Mesendoderm (in vitro differentiated cells): ENCODE measurements at regions not wholly inside any gene's neighbourhood (a gene's known extent, or its start where the extent isn't known, plus 50 kb on each side); places are given as distances from the start of the nearest gene placed in this dataset.

Experiments
- DNase-seq: peaks from one replicate; pipeline ENCODE4 v3.0.0; 2013
- H2AK5ac ChIP-seq: 2 replicates; pipeline ENCODE4 v1.6.1; 2013; ENCODE audit warnings: low read length, inconsistent platforms
- H2BK120ac ChIP-seq: 2 replicates; pipeline ENCODE4 v1.6.1; 2013; ENCODE audit warnings: low read depth, mild to moderate bottlenecking, low read length, moderate library complexity, mixed read lengths
- H2BK15ac ChIP-seq: replicated peaks from 2 replicates; pipeline ENCODE4 v1.6.1; 2013; ENCODE audit warnings: low read depth, mild to moderate bottlenecking, moderate library complexity
- H2BK5ac ChIP-seq: 2 replicates; pipeline ENCODE4 v1.6.1; 2013; ENCODE audit warnings: low read length, inconsistent platforms
- H3K18ac ChIP-seq: 2 replicates; pipeline ENCODE4 v1.6.1; 2013; ENCODE audit warnings: mild to moderate bottlenecking, low read length, mixed read lengths
- H3K23ac ChIP-seq: one replicate; pipeline ENCODE4 v1.6.1; 2013; ENCODE audit warnings: low read length
- H3K27ac ChIP-seq: 2 replicates; pipeline ENCODE4 v1.5.1; 2013; ENCODE audit warnings: low read depth, mild to moderate bottlenecking, inconsistent platforms, low read length, moderate library complexity
- H3K27me3 ChIP-seq: 2 replicates; pipeline ENCODE4 v1.6.1; 2013; ENCODE audit warnings: low read length, control low read depth, mild to moderate bottlenecking, inconsistent platforms; ENCODE audit not compliant: insufficient read depth, poor library complexity
- H3K36me3 ChIP-seq: 2 replicates; pipeline ENCODE4 v1.6.1; 2013; ENCODE audit warnings: low read length, inconsistent platforms; ENCODE audit not compliant: control insufficient read depth, insufficient read depth
- H3K4ac ChIP-seq: one replicate; pipeline ENCODE4 v1.6.1; 2013; ENCODE audit warnings: low read depth, mild to moderate bottlenecking, low read length, moderate library complexity
- H3K4me1 ChIP-seq: 2 replicates; pipeline ENCODE4 v1.6.1; 2013; ENCODE audit warnings: low read depth, low read length, inconsistent platforms; ENCODE audit not compliant: control insufficient read depth
- H3K4me2 ChIP-seq: 2 replicates; pipeline ENCODE4 v1.6.1; 2013; ENCODE audit warnings: low read length
- H3K4me3 ChIP-seq: 2 replicates; pipeline ENCODE4 v1.5.1; 2013; ENCODE audit warnings: mild to moderate bottlenecking, low read length
- H3K56ac ChIP-seq: one replicate; pipeline ENCODE4 v1.6.1; 2013; ENCODE audit warnings: low read length
- H3K79me1 ChIP-seq: 2 replicates; pipeline ENCODE4 v1.6.1; 2013; ENCODE audit warnings: low read length, inconsistent platforms
- H3K79me2 ChIP-seq: 2 replicates; pipeline ENCODE4 v1.6.1; 2013; ENCODE audit warnings: mild to moderate bottlenecking, low read length; ENCODE audit not compliant: control insufficient read depth, insufficient read depth
- H3K9ac ChIP-seq: 2 replicates; pipeline ENCODE4 v1.6.1; 2013; ENCODE audit warnings: low read length, inconsistent platforms
- H4K5ac ChIP-seq: one replicate; pipeline ENCODE4 v1.6.1; 2013; ENCODE audit warnings: low read length
- H4K8ac ChIP-seq: one replicate; pipeline ENCODE4 v1.6.1; 2013; ENCODE audit warnings: low read depth, mild to moderate bottlenecking, control low read depth, low read length, moderate library complexity
- WGBS: extraction: QIAGEN DNeasy Blood & Tissue Kit; methylation state at CpG from one replicate; pipeline ENCODE4 v1.1.7; 2013; ENCODE audit warnings: low lambda C conversion rate, missing lambda C conversion rate; ENCODE audit not compliant: insufficient coverage; ENCODE audit errors: extremely low coverage; 5-methylcytosine and 5-hydroxymethylcytosine counted together

DNA sequence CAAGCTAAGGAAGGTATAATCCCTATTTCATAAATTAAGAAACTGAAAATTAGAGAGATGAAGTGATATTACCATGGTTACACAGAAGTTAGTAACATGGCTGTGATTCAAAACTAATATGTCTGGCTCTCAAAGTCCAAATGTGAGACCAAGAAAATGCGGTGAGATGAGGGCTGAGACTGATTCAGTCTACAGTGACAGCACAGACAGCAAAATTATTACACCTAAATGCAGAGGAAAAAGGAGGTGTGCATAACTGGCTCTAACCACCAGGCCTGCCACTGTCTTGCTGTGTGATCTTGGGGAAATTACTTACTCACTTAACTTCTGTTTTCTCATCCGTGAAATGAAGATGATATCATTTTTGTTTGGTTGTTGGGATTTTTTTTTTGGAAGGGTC lies 270.0 kb upstream of the SOX9 start:
- Histone ChIP-seq H3K79me1 (no peaks in the 10 kb centered on the region), H3K27me3 (no peaks in the 10 kb centered on the region), H3K4ac (no peak overlapping the region), H3K18ac (no peak overlapping the region), H3K36me3 (no peaks in the 10 kb centered on the region), H3K56ac (no peak overlapping the region), H2BK15ac (no peak overlapping the region), H4K8ac (no peak overlapping the region), H3K23ac (no peak overlapping the region), H3K4me2 (no peak overlapping the region), H3K27ac (no peak overlapping the region), H3K79me2 (no peaks in the 10 kb centered on the region), H3K9ac (no peak overlapping the region), H3K4me1 (no peaks in the 10 kb centered on the region), H2BK120ac (no peak overlapping the region), H2BK5ac (no peak overlapping the region), H2AK5ac (no peak overlapping the region), H3K4me3 (no peak overlapping the region), H4K5ac (no peak overlapping the region)
- no CpG with 5 or more reads among the region's 2 CpGs for WGBS
- no peak for DNase-seq

DNA sequence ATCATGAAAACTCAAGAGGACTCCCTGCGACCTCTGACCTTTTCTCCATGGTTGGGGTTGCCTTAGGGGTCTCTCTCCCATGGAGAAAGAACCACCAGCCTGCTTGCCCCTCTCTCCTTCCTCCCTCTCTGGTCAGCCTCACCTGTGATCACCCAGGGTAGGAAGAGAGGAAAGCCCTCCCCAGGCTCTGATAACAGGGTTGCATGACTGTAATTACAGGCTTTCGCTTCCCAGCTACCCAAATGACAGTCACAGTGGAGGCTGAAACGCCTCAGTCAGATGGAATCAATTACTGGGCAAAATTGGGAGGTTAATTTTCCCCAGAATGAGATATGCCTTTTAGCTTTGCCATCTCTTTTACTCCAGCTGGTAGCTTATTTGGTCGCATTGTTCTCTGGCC lies 265.8 kb upstream of the SOX9 start:
- Histone ChIP-seq H3K9ac (no peak overlapping the region), H2BK120ac (no peak overlapping the region), H3K36me3 (no peaks in the 10 kb centered on the region), H3K56ac (no peak overlapping the region), H3K4me2 (no peak overlapping the region), H2BK5ac (no peak overlapping the region), H3K4me3 (no peak overlapping the region), H2BK15ac (no peak overlapping the region), H3K79me1 (no peaks in the 10 kb centered on the region), H2AK5ac (no peak overlapping the region), H4K8ac (peak overlapping the region; percentile 65), H3K27ac (no peak overlapping the region), H4K5ac (no peak overlapping the region), H3K23ac (no peak overlapping the region), H3K4ac (no peak overlapping the region), H3K79me2 (no peaks in the 10 kb centered on the region), H3K4me1 (no peaks in the 10 kb centered on the region), H3K27me3 (no peaks in the 10 kb centered on the region), H3K18ac (no peak overlapping the region)
- WGBS, result no CpG with 5 or more reads among the region's 4 CpGs
- peak; percentile 44 for DNase-seq

DNA sequence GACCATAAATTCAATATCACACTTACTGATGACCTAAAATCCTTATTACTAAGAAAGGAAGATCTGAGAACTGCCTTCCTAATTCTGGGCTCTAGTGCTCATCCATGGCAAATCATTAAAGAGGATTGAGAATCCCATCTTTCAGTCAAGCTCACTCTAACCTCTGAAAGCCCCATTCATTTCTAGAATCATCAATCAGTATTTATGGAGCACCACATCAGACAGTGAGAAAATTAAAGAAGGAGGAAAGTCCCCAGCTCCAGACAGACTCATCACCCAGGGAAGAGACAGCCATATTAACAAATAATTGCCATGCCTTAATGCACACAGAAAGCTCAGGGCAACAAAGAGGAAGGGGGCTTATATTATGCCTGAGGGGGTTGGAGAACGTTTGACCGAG lies 256.1 kb upstream of the SOX9 start:
- Histone ChIP-seq H2BK5ac (no peak overlapping the region), H3K9ac (no peak overlapping the region), H3K79me1 (no peaks in the 10 kb centered on the region), H3K79me2 (no peaks in the 10 kb centered on the region), H3K4me3 (no peak overlapping the region), H4K5ac (no peak overlapping the region), H2BK15ac (no peak overlapping the region), H2BK120ac (no peak overlapping the region), H3K23ac (no peak overlapping the region), H3K4me1 (no peaks in the 10 kb centered on the region), H3K27ac (no peak overlapping the region), H3K4ac (no peak overlapping the region), H2AK5ac (no peak overlapping the region), H3K36me3 (no peaks in the 10 kb centered on the region), H3K56ac (no peak overlapping the region), H3K27me3 (no peaks in the 10 kb centered on the region), H3K18ac (no peak overlapping the region), H4K8ac (no peak overlapping the region), H3K4me2 (no peak overlapping the region)
- no CpG with 5 or more reads among the region's 2 CpGs for WGBS
- no peak for DNase-seq

DNA sequence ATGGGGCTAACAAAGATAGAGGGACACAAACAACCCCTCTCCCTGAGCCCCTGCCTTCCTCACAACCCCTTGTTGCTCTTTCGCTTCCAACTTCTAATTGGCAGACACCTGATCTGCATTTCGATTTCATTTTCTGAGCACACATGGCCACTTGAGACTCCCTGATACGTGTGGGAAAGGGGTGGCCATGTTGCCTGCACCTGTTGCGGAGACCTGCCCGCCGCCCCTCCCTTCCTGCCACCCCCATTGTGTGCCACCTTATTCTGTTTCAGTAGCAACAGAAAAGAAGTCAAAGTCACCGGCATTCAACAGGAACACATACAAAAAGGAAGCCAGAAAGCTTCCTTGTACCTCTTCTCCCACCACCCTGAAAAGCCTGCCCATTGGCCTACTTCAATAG lies 254.7 kb upstream of the SOX9 start:
- H3K18ac ChIP-seq, result no peak overlapping the region
- no peak overlapping the region for H4K5ac ChIP-seq
- no peak overlapping the region for H3K27ac ChIP-seq
- H2BK5ac ChIP-seq, result no peak overlapping the region
- no peak overlapping the region for H3K4ac ChIP-seq
- no peak for DNase-seq
- H3K4me2 ChIP-seq, result no peak overlapping the region
- H3K4me1 ChIP-seq, result no peaks in the 10 kb centered on the region
- no peaks in the 10 kb centered on the region for H3K36me3 ChIP-seq
- no peak overlapping the region for H3K56ac ChIP-seq
- WGBS, result no CpG with 5 or more reads among the region's 7 CpGs
- H2AK5ac ChIP-seq, result no peak overlapping the region
- H3K4me3 ChIP-seq, result no peak overlapping the region
- no peaks in the 10 kb centered on the region for H3K27me3 ChIP-seq
- no peak overlapping the region for H3K9ac ChIP-seq
- H3K79me2 ChIP-seq, result no peaks in the 10 kb centered on the region
- H4K8ac ChIP-seq, result no peak overlapping the region
- no peak overlapping the region for H2BK120ac ChIP-seq
- no peak overlapping the region for H3K23ac ChIP-seq
- H2BK15ac ChIP-seq, result no peak overlapping the region
- H3K79me1 ChIP-seq, result no peaks in the 10 kb centered on the region

DNA sequence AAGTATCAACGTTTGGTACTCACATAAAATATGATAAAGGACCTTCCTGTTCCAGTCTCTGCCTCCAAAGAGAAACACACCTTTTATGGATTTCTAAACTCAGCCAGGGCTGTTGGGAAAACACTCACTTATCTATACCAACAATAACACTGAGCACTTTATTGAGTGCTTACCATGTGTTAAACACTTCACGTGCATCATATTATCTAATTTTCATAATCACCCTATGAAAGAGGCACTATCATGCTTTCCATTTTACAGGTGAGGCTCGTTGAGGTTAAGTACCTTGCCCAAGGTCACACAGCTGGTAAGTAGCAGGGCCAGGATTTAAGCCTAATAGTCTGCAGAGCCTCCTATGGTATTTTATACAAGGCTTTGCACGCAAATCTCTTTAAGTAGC lies 251.5 kb upstream of the SOX9 start:
- Histone ChIP-seq H2BK120ac (no peak overlapping the region), H3K18ac (no peak overlapping the region), H4K5ac (no peak overlapping the region), H3K9ac (no peak overlapping the region), H3K27me3 (no peaks in the 10 kb centered on the region), H3K36me3 (no peaks in the 10 kb centered on the region), H3K79me2 (no peaks in the 10 kb centered on the region), H3K4me3 (no peak overlapping the region), H2AK5ac (no peak overlapping the region), H3K23ac (no peak overlapping the region), H3K56ac (no peak overlapping the region), H4K8ac (no peak overlapping the region), H2BK5ac (no peak overlapping the region), H3K4me2 (no peak overlapping the region), H3K79me1 (no peaks in the 10 kb centered on the region), H2BK15ac (no peak overlapping the region), H3K27ac (no peak overlapping the region), H3K4me1 (no peaks in the 10 kb centered on the region), H3K4ac (no peak overlapping the region)
- no peak for DNase-seq
- no CpG with 5 or more reads among the region's 4 CpGs for WGBS

DNA sequence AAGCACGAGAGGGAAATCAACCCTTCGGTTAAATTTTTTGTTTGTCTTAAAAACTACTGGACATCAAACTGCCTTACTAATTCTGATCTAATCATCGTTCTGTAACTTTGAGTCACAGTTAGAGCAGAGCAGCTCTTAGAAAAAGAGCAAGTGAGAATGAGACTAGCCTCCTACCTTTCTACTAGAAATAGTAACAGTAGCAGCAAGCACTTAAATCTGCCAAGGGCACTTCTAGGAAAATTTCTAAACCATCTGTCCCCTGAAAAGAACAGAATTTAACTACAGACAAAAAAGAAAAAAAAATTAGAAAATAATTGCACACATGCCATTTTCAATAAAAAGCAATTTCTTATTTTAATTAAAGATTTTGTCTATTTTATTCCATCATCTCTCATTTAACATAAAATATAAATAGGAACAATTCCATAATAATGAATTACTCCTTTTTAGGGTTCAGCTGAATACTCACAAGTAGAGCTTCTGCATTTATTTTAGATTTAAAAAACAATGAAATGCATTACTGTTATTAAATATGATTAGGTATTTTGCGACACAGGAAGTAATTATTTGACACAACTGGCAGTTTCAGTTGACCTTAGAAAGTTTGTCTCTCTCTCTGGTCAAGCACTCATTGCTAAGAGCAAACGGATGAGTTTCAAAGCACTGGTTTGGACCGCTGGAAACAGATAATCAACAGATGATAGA lies 250.8 kb upstream of the SOX9 start:
- no peak overlapping the region for H3K23ac ChIP-seq
- H3K27me3 ChIP-seq, result no peaks in the 10 kb centered on the region
- no peaks in the 10 kb centered on the region for H3K4me1 ChIP-seq
- H2BK15ac ChIP-seq, result no peak overlapping the region
- H3K36me3 ChIP-seq, result no peaks in the 10 kb centered on the region
- H3K79me2 ChIP-seq, result no peaks in the 10 kb centered on the region
- H4K5ac ChIP-seq, result no peak overlapping the region
- no peak overlapping the region for H3K56ac ChIP-seq
- H2BK5ac ChIP-seq, result no peak overlapping the region
- no peak overlapping the region for H3K4me3 ChIP-seq
- no CpG with 5 or more reads among the region's 6 CpGs for WGBS
- no peak for DNase-seq
- H2BK120ac ChIP-seq, result no peak overlapping the region
- H3K4me2 ChIP-seq, result no peak overlapping the region
- H3K4ac ChIP-seq, result no peak overlapping the region
- no peak overlapping the region for H2AK5ac ChIP-seq
- H3K27ac ChIP-seq, result no peak overlapping the region
- no peak overlapping the region for H3K18ac ChIP-seq
- no peak overlapping the region for H3K9ac ChIP-seq
- no peaks in the 10 kb centered on the region for H3K79me1 ChIP-seq
- no peak overlapping the region for H4K8ac ChIP-seq
